GM19395 (cell line): ENCODE measurements at regions not wholly inside any gene's neighbourhood (a gene's known extent, or its start where the extent isn't known, plus 50 kb on each side); places are given as distances from the start of the nearest gene placed in this dataset.

Experiments used
- ATAC-seq: cut with Tn5 transposase; IDR thresholded peaks from one replicate; pipeline ENCODE4 v1.9.1; 2021; ENCODE audit warnings: mild to moderate bottlenecking, moderate library complexity; ENCODE audit not compliant: unreplicated experiment

DNA sequence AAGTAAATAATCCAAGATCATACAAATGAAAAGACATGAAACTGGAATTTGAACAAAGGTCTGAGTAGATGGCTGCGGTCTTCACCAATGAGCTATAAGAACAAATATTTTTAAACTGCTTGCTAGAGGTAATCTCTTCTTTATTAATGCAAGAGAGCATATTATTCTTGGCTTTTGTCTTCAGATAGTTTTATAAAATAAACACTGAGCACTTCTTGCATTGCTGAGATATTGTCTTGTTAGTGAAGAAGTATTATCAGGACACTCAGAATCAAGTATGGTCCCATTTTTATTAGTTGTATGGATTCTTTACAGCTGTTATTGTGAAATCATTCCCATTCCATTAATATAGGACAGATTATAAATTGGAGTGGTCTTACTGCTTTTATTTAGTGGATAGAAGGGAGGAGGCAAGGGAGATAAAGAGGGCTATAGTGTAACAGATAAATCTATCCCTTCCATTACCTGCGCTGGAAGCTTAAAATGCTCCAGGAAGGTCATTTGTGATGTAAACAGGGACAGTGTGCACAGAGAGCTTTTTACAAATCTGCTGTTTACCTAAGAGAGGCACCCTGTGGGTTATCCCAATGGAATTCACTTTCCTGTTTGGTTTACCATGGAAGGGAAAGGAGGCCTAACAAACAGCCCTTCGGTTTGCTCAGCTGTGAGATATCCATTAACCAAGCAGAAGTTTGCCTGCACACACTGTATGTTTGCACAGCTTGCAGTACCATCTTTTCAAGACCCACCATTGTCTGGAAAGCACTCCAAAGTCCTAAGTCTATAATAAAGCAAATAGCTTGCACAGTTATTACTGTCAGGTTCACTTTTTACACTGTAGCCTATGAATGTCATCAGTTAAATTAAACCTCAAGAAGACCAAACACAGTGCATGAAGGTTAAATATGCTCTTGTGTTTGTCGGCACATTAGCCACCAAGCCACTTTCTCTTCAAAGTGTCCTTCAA lies 347.7 kb upstream of the TGFBR2 start:
- no peak for ATAC-seq

DNA sequence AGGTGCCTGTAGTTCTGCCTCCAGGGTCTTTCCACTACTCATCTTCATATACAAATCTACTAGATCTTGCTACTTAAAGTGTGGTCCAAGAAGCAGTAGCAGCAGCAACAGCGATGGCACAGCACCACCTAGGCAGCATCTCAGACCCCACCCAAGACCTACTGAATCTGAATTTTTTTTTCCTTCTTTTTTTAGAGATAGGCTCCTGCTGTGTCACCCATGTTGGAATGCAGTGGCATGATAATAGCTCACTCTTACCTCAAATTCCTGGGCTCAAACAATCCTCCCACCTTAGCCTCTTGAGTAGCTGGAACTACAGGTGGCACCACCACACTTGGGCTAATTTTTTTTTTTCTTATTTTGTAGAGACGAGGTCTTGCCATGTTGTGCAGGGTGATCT lies 346.7 kb upstream of the TGFBR2 start:
- ATAC-seq: no peak

DNA sequence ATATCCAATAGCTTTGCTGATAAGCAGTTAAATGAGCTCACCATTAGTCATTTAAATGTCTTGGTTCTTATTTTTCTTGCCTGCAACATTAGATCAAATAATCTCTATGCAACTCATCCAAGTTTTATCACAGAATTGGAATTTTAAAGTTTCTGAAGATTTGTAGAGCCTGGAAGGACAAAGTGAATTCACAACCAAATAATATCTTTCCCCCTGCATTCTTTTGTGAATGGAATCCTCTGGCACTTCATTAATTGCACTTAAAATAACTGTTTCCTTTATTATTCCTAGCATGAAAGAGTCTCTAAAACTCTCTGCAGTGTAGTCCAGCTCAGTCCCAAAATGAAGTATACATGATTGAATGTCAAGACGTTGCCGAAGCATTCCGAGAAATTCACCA lies 345.6 kb upstream of the TGFBR2 start:
- no peak for ATAC-seq

DNA sequence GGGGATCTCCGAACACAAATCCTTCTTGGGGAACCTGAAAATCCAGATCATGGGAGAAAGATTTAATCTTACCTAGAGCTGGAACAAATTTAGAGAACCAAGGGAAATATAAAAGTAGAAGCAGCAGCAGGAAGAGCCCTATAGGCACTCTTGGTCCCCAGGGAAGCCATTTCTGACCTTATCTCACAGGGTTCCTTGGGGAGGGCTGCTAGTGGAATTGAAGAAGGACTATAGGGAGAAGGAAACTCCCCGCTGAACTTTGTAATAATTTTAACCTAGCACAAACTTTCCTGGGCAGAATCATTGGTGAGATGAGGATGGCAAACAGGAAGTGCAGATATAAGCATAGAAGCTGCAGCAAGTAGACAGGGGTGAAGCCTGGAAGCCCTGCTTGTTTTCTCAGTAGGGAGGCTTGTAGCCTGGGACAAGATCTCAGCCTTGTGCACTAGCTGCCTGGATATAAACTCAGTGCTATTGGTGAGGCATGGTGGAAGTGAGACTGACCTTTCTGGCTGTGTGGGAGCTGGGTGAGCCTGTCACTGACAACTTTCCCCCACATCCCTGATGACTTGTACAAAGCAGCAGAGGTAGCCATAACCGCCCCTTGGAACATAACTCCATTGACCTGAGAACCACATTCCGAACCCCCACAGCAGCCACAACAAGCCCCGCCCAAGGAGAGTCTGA lies 343.0 kb upstream of the TGFBR2 start:
- ATAC-seq: no peak

DNA sequence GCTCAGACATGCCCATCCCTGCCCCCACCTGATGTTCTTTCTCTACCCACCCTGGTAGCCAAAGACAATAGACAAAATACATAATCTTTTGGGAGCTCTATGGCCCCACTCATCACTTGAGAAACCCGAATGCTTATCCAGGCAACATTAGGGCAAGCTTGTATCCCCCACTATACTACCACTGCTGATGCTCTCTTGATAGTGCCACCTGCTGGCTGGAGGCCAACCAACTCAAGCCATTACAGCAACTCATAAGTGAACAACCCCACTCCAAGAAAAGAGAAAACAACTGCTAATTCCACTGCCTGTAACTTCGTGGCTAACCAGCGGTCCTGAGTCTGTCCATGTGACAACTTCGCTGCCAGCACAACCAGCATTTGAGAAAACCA lies 342.5 kb upstream of the TGFBR2 start:
- ATAC-seq: no peak

DNA sequence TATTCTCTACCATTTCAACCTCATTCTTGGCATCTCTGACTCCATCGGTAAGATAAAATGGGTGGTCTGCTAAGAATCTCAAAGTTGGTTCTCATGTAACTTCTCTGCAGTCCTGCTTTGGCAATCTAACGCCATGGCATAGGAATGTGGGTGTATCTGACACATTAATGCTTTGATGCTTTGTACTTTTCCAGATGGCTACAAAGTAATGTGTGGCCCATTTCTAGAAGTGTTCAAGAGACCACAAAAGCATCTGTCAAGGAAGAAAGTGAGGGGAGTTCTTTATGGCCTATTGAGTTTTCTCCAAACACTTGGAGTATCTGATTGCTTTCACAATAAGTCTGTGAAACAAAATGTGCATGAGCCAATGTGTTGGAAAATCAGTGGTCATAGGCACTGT lies 339.9 kb upstream of the TGFBR2 start:
- ATAC-seq: no peak

DNA sequence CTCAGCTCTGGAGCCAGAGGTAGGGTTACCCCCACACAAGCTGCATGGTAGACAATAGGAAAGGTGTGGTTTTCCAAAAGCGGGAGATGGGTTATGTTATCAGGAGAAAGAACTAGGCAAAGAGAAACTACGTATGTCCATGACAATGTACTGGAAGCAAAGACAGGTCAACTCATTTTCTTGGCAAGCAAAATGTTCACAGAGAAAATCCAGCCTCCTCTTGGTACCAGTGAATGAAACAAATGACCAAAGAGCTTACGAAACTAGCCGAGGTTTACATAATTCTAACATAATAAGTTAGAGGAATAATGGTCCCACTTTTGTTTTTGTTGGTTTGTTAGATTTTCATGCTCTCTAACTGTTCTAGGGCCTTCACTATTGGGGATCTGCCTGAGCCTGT lies 338.1 kb upstream of the TGFBR2 start:
- ATAC-seq: no peak

- peak; percentile 80 for ATAC-seq
Measured at GRCh38 chr3:30269751-30270445, 336.5 kb upstream of the TGFBR2 start.

DNA sequence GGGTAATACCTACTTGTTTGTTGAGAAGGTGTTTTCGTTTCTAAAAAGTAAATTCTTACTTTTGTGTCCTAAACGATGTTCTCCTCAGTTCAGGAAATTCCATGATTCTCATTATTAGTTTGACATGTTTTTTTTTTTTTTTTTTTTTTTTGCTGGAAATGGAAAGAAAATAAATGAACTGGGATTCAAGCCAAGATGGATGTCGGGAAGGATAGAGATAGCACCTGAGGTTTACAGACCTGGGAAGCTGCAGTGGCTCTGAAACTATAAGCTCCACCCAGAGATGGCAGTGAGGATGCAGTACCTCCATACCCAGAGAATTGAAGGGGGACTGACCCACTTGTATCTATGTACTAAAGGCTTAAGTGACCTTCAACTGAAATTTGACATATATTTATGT lies 334.6 kb upstream of the TGFBR2 start:
- ATAC-seq: no peak

DNA sequence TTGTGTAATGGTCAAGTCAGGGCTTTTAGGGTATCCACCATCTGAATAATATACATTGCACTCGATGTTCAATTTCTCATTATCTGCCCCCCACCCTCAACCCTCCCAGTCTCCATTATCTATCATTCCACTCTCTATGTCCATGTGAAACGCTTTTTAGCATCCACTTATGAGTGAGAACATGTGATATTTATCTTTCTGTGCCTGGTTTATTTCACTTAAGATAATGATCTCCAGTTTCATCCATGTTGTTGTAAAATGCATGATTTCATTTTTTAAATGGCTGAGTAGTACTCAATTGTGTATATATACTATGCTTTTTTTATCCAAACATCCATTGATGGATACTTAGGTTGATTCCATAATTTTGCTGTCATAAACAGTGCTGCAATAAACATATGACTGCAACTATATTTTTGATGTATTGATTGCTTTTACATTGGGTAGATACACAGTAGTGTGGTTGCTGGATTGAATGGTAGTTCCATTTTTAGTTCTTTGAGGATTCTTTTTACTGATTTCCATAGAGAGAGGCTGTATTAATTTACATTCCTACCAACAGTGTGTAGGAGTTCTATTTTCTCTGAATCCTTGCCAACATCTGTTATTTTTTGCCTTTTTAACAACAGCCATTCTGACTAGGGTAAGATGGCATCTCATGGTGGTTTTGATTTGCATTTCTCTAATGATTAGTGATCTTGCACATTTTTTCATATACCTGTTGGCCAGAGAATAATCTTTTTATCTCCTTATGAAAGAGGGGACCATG lies 332.9 kb upstream of the TGFBR2 start:
- ATAC-seq: no peak

DNA sequence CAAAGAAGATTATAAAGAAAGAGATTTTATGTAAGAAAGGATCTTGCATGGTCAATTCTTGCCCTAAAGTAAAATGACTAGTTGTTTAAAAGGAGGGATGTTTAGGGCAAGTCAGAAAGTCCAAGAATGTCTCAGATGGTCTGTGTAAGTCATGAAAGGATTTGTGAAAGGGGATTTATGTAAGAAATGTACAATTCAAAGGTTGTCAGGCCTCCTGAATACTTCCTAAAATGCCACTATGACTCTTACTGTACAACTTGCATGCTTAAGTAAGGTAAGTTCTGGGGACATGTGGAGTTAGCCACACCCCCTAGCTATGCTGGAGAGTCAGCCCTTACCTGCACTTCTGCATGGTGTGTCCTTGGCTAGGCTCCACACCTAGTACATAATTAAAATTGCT lies 328.9 kb upstream of the TGFBR2 start:
- no peak for ATAC-seq

DNA sequence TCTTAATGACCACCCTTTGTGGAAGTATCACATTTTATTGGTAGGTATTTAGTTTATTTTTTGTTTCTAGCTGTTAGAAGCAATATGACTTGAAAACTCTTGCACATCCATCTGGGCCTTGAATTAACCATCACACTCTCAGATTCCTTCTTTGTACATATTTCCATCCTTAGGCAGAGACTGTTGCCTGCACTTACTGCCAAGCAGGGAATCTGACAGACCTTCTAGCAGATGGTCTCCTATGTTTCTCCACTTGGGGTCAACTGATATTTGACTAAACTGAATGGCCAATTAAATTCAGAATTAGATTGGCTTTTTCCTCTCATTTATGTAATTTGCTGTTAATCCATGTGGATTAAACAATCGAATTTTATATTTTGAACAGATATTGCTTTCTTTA lies 324.9 kb upstream of the TGFBR2 start:
- ATAC-seq: no peak

DNA sequence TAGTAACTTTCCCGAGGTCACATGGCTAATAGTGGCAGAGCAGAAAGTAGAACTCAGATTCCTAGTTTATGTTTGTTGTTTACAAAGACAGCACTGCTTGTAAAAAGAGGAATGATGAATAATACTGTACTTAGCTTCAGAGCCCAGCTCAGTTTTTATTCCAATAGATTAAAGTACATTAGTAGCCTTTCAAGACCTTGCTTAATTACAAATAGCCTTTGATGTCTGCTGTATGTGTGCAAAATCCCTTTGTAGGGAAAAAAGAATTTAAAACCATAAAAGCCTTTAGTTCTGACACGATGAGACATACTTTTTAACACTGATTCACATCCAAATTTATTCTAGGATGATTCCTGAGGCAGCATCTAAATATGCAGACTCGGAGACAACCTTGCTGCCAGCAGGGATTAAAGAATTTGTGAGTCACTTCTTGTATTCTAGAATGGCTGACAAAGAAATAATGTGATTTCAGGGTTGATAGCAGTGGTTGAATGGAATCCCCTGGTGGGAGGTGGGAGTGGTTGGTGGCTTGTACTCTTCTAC lies 324.2 kb upstream of the TGFBR2 start:
- no peak for ATAC-seq

- ATAC-seq: no peak
Measured at GRCh38 chr3:30285188-30286006, 321.0 kb upstream of the TGFBR2 start.

- no peak for ATAC-seq
Measured at GRCh38 chr3:30286007-30286669, 320.3 kb upstream of the TGFBR2 start.

DNA sequence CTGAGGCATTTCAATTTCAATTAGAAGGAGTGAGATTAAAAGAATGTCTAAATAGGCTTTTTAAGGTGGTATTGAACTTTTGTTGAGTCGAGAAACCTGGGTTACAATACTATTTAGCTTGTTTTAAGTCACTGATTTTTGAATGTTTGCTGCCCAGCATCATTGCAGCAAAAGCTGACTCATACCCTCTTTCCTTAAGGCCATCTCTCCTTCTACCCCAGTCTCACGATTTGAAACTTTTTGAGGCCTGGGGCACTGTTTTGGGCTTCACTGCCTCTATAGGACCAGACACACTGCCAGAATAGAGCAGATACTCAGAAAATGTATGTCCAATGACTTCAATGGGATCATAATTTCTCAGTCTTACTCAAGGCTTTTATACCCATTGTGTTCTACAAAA lies 319.6 kb upstream of the TGFBR2 start:
- ATAC-seq: no peak

- no peak for ATAC-seq
Measured at GRCh38 chr3:30288830-30289229, 317.6 kb upstream of the TGFBR2 start.

GRCh38 chr3:30289324-30289723 lies 317.1 kb upstream of the TGFBR2 start:
- ATAC-seq: no peak

DNA sequence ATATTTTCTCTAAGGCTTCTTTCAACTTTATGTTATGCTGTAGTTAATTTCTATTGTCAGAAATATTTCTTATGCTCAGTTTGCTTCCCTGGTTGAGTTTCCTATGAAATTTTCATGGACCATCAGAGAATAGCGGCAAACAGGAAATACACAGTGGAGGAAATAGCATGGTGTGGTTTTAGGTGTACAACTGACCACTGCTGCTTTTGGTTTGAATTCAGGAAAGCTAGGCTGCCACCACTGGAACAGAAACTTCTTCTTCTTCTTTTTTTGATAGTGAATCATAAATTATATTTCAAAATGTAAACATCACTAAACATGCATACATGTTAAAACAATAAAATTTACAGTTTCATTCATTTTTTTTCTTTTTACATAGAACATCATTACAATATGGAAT lies 316.6 kb upstream of the TGFBR2 start:
- no peak for ATAC-seq
